GM10248 (cell line): ENCODE measurements at regions not wholly inside any gene's neighbourhood (a gene's known extent, or its start where the extent isn't known, plus 50 kb on each side); places are given as distances from the start of the nearest gene placed in this dataset.

ENCODE experiments used
- CTCF ChIA-PET: fragments of 300-600 bp; sonication (Branson Sonifier 250); formaldehyde crosslinking; extraction: SDS; loops from one replicate; lab custom pipeline; 2021; ENCODE audit warnings: antibody characterized with exemption; lab: Yijun Ruan, JAX
- POLR2A ChIA-PET: fragments of 350-650 bp; sonication (Branson Sonifier 250); formaldehyde crosslinking; extraction: SDS; loops from one replicate; lab custom pipeline; 2020; ENCODE audit warnings: antibody characterized with exemption; lab: Yijun Ruan, JAX
- DNase-seq: peaks from one replicate; pipeline ENCODE4 v3.0.0; 2012; ENCODE audit errors: extremely low spot score
- CTCF ChIP-seq: IDR thresholded peaks from 2 replicates; pipeline ENCODE4 v1.5.1; 2012; ENCODE audit warnings: mild to moderate bottlenecking, low read depth; ENCODE audit errors: extremely low read depth, missing control alignments, control extremely low read depth

DNA sequence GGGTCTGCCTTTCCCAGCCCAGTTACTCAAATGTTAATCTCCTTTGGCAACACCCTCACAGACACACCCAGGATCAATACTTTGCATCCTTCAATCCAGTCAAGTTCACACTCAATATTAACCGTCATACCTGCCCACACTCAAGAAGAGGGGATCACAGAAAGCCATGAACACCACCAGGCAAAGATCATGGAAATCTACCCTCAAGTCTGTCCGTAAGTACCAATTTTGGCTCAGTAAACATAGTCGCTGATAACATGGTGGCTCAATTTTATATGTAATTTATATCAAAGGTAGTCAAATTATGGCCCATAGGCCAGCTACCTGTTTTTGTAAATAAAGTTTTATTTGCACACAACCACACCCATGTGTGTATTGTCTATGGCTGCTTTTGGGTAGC is 102.3 kb upstream of the MAP2 start:
- POLR2A ChIA-PET, result no interaction called here
- CTCF ChIA-PET, result interaction anchor here (2.2 to 7.7 kb wide), 2 partner anchors 9 to 14 kb away, joined by 8 to 73 read pairs; no protein-coding TSS in a partner anchor
- no peak for TF ChIP-seq CTCF
- DNase-seq, result no peak

DNA sequence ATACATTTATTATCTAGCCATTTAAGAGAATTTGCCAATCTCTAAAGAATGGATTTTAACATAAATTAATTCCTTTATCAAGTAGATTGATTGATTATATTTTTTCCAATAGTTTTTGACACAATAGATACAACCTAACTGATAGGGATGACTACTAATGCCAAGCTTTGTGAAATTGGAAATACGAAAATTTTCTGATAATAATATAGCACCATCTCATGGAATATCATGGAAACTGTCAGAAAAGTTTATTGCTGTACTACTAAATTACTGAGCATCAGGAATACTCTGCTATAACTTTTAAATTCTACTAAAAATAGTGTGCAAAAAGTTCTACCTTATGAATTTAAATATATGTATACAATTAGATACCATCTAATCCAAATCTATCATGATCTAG is 101.8 kb upstream of the MAP2 start:
- no peak for TF ChIP-seq CTCF
- ChIA-PET POLR2A (no interaction called here), CTCF (interaction anchor here (7.7 kb wide), 1 partner anchor 13 kb away, joined by 73 read pairs; no protein-coding TSS in a partner anchor)
- no peak for DNase-seq

DNA sequence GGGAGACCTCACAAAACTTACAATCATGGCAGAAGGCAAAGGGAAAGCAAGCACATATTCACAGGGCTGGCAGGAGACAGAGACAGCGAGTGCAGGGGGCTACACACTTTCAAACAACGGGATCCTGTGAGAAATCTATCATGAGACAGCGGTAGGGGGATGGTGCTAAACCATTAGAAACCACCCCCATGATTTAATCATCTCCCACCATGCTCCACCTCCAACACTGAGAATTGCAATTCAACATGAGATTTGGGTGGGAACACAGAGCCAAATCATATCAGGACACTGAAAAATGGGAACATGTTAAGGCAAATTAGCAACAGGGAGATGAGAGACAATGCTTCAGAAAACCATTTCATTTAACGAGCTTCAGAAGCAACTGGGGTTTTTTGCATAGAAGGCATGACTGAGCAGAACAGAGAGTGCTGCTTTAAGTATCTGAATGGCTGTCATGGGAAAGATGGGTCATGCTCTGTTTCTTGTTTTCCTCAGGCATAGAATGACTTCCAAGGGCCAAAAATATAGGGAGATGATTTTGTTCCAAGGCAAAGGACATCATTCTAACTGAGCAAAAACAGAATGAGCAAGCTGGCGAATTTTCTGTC is 100.8 kb upstream of the MAP2 start:
- ChIA-PET POLR2A (no interaction called here), CTCF (interaction anchor here (1.2 to 7.7 kb wide), 4 partner anchors 10 to 915 kb away, joined by 3 to 73 read pairs (median 3); no protein-coding TSS in a partner anchor)
- TF ChIP-seq CTCF, result no peak
- no peak for DNase-seq

GRCh38 chr2:209323738-209324137 is 100.1 kb upstream of the MAP2 start:
- no peak for TF ChIP-seq CTCF
- ChIA-PET CTCF (interaction anchor here (1.2 to 7.7 kb wide), 4 partner anchors 11 to 916 kb away, joined by 3 to 73 read pairs (median 3); no protein-coding TSS in a partner anchor), POLR2A (no interaction called here)
- no peak for DNase-seq

DNA sequence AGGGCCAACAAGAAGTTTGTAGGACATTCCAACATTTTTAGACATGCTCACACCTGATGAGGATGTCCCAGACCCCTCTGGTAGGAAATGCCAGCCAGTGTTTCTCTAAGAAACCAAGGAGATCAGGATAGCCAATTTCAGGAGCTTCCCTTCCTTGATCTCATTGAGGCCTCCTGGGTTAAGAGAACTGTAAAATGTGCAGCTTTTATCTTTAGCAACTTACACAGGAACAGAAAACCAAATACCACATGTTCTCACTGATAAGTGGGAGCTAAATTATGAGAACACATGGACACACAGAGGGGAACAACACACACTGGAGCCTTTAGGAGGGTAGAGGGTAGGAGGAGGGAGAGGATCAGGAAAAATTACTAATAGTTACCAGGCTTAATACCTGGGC is 99.6 kb upstream of the MAP2 start:
- no peak for TF ChIP-seq CTCF
- CTCF ChIA-PET, result interaction anchor here (0.7 to 7.7 kb wide), 4 partner anchors 11 to 916 kb away, joined by 3 to 73 read pairs (median 3); no protein-coding TSS in a partner anchor
- no peak for DNase-seq
- POLR2A ChIA-PET, result no interaction called here

GRCh38 chr2:209331291-209331844 is 92.5 kb upstream of the MAP2 start:
- ChIA-PET CTCF (interaction anchor here (0.5 to 2.4 kb wide), 10 partner anchors 11 to 1242 kb away, joined by 3 to 8 read pairs (median 3); no protein-coding TSS in a partner anchor), POLR2A (no interaction called here)
- peak; percentile 26 for TF ChIP-seq CTCF
- DNase-seq, result no peak
